GM23338 (cell line): ENCODE measurements at regions not wholly inside any gene's neighbourhood (a gene's known extent, or its start where the extent isn't known, plus 50 kb on each side); places are given as distances from the start of the nearest gene placed in this dataset.
"Not testable (repeated sequence)": the region's sequence is repeated elsewhere in the genome, so short reads cannot be mapped to it uniquely, and the experiment has no call there.

ENCODE experiments used
- CREB1 ChIP-seq: fragments of 250-450 bp; sonication (Bioruptor Pico); IDR thresholded peaks from 2 replicates; pipeline ENCODE4 v1.5.0; 2020; ENCODE audit warnings: low read depth, mild to moderate bottlenecking, moderate library complexity
- EZH2 ChIP-seq: fragments of 200-600 bp; sonication (generic); IDR thresholded peaks from one replicate; pipeline ENCODE4 v1.8.0; 2017; ENCODE audit warnings: antibody characterized with exemption, mild to moderate bottlenecking, low read depth; ENCODE audit not compliant: unreplicated experiment
- EZH2phosphoT487 ChIP-seq: fragments of 200-600 bp; sonication (generic); IDR thresholded peaks from one replicate; pipeline ENCODE4 v1.8.1; 2018; ENCODE audit warnings: antibody characterized with exemption; ENCODE audit not compliant: unreplicated experiment
- JUNB ChIP-seq: IDR thresholded peaks from one replicate; pipeline ENCODE4 v1.6.1; 2016; ENCODE audit warnings: antibody characterized with exemption; ENCODE audit not compliant: unreplicated experiment
- POLR2AphosphoS5 ChIP-seq: IDR thresholded peaks from 2 replicates; pipeline ENCODE4 v1.6.1; 2016; ENCODE audit warnings: antibody characterized with exemption, low read depth
- ZNF331 ChIP-seq: fragments of 250-450 bp; sonication (Bioruptor Pico); IDR thresholded peaks from 2 replicates; pipeline ENCODE4 v1.5.0; 2020; ENCODE audit warnings: low read depth, mild to moderate bottlenecking, moderate library complexity
- TF ChIP-seq, protein P1 (sequence below), 2 experiments: fragments of 200-600 bp in 1 of 2; sonication (generic) in 1 of 2; conservative IDR thresholded peaks; 2 replicates each; pipeline versions ENCODE4 v1.5.1 to v1.6.1; 2016 to 2017; ENCODE audit warnings: antibody characterized with exemption in 2 of 2, low read depth in 2 of 2, mild to moderate bottlenecking in 2 of 2, moderate library complexity in 1 of 2
- TF ChIP-seq, protein P2 (sequence below): IDR thresholded peaks from one replicate; pipeline ENCODE4 v1.6.1; 2018; ENCODE audit warnings: antibody characterized with exemption; ENCODE audit not compliant: unreplicated experiment

DNA sequence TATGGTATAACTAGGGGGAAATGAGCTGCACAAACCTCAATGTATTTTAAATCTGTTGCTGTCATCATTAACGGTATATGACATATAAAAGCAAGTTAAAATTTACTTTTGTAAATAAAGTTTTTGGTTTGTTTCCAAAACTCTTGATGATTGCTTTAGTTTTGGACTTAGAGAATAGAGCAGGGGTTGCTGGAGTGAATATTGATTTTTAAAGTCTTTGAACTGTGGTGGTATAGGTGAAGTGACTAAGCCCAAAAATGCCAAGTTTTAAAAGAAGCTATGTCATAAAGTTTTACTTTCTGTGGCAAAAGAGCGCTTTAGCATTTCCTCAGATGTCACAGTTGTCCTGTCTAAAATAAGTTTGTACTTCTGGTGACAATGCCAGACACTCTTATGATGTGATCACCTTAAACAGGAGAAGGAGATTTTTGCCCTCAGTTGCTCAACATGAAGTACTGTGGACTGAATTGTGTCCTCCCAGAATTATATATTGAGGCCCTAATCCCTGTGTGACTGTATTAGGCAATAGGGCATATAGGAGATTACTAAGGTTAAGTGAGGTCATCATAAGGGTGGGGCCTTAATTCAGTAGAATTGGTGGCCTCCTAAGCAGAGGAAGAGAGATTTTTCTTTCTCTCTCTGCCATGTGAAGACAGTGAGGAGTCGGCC is 175.2 kb upstream of the PLGLB1 start:
- not testable (repeated sequence) for TF ChIP-seq EZH2; POLR2AphosphoS5; JUNB; CREB1 (CRISPR knock-in tag); EZH2phosphoT487; ZNF331 (CRISPR knock-in tag)
- TF ChIP-seq, protein P1, sequence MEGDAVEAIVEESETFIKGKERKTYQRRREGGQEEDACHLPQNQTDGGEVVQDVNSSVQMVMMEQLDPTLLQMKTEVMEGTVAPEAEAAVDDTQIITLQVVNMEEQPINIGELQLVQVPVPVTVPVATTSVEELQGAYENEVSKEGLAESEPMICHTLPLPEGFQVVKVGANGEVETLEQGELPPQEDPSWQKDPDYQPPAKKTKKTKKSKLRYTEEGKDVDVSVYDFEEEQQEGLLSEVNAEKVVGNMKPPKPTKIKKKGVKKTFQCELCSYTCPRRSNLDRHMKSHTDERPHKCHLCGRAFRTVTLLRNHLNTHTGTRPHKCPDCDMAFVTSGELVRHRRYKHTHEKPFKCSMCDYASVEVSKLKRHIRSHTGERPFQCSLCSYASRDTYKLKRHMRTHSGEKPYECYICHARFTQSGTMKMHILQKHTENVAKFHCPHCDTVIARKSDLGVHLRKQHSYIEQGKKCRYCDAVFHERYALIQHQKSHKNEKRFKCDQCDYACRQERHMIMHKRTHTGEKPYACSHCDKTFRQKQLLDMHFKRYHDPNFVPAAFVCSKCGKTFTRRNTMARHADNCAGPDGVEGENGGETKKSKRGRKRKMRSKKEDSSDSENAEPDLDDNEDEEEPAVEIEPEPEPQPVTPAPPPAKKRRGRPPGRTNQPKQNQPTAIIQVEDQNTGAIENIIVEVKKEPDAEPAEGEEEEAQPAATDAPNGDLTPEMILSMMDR (conservative IDR thresholded peaks at IDR 0.05; ENCODE audit: low read depth in 2 of 2): not testable (repeated sequence)
- TF ChIP-seq, protein P2, sequence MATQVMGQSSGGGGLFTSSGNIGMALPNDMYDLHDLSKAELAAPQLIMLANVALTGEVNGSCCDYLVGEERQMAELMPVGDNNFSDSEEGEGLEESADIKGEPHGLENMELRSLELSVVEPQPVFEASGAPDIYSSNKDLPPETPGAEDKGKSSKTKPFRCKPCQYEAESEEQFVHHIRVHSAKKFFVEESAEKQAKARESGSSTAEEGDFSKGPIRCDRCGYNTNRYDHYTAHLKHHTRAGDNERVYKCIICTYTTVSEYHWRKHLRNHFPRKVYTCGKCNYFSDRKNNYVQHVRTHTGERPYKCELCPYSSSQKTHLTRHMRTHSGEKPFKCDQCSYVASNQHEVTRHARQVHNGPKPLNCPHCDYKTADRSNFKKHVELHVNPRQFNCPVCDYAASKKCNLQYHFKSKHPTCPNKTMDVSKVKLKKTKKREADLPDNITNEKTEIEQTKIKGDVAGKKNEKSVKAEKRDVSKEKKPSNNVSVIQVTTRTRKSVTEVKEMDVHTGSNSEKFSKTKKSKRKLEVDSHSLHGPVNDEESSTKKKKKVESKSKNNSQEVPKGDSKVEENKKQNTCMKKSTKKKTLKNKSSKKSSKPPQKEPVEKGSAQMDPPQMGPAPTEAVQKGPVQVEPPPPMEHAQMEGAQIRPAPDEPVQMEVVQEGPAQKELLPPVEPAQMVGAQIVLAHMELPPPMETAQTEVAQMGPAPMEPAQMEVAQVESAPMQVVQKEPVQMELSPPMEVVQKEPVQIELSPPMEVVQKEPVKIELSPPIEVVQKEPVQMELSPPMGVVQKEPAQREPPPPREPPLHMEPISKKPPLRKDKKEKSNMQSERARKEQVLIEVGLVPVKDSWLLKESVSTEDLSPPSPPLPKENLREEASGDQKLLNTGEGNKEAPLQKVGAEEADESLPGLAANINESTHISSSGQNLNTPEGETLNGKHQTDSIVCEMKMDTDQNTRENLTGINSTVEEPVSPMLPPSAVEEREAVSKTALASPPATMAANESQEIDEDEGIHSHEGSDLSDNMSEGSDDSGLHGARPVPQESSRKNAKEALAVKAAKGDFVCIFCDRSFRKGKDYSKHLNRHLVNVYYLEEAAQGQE: not testable (repeated sequence)
